ENCODE measurements at regions not wholly inside any gene's neighbourhood (a gene's known extent, or its start where the extent isn't known, plus 50 kb on each side); places are given as distances from the start of the nearest gene placed in this dataset.

DNA sequence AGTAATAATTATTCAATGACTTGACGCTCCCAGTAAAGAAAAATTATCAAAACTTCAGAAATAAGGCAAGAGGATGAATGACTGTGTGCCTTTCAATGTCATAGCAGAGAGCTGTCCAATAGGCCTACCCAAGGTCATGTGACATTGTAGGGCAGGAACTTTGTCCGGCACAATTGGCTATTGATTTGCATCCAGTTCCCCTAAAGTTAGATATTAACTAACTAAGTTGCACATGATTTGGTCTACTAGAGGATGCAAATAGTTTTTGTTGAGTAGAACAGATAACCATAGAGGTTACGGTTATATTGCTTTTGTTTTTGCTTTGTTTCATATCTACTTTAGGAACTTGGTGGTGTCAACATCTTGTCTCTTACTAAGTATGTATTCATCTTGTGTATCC lies 127.9 kb upstream of the PFN2 start:
- Histone ChIP-seq H4K20me1 (ENCODE audit: control insufficient read depth, insufficient read depth, low read length, poor library complexity, severe bottlenecking) (no peaks in the 10 kb centered on the region), H3K4me3 (ENCODE audit: control extremely low read depth in 1 of 5, extremely low read depth in 1 of 5, insufficient read depth in 1 of 5, low read depth in 2 of 5, low read length in 4 of 5) (no peak overlapping the region), H3K27ac (ENCODE audit: low read length in 2 of 2) (no peak overlapping the region), H3K79me2 (ENCODE audit: control insufficient read depth, insufficient read depth, low read length) (no peaks in the 10 kb centered on the region), H3K27me3 (replicated peaks in 1 of 4; ENCODE audit: control extremely low read depth in 1 of 4, control insufficient read depth in 3 of 4, insufficient read depth in 4 of 4, low read length in 3 of 4) (no peaks in the 10 kb centered on the region), H3K9me3 (ENCODE audit: control extremely low read depth in 1 of 3, control insufficient read depth in 2 of 3, insufficient read depth in 1 of 3, low read length in 2 of 3) (no peaks in the 10 kb centered on the region), H3K4me2 (replicated peaks; ENCODE audit: low read depth, low read length, poor library complexity, severe bottlenecking) (no peak overlapping the region), H2AFZ (ENCODE audit: insufficient read depth, low read depth, low read length, poor library complexity, severe bottlenecking) (no peak overlapping the region), H3K9ac (ENCODE audit: low read length) (no peak overlapping the region), H3K36me3 (replicated peaks in 1 of 2; ENCODE audit: control extremely low read depth in 1 of 2, control insufficient read depth in 1 of 2, extremely low read depth in 1 of 2, insufficient read depth in 2 of 2, low read length in 1 of 2) (no peaks in the 10 kb centered on the region), H3K4me1 (ENCODE audit: control insufficient read depth in 2 of 2, insufficient read depth in 2 of 2, low read length in 2 of 2) (no peaks in the 10 kb centered on the region)
- Mint-ChIP-seq H3K27me3 (peaks cover 5% of the 10 kb centered on the region), H3K27ac (no peak overlapping the region), H3K4me3 (no peak overlapping the region), H3K4me1 (no peaks in the 10 kb centered on the region), H3K9me3 (ENCODE audit: insufficient read depth) (peaks cover 2% of the 10 kb centered on the region)
- no peak for TF ChIP-seq EZH2 (IDR thresholded peaks at IDR 0.05; ENCODE audit: borderline replicate concordance, insufficient read depth, low read depth, low read length, poor library complexity, severe bottlenecking)
- TF ChIP-seq, protein P1, sequence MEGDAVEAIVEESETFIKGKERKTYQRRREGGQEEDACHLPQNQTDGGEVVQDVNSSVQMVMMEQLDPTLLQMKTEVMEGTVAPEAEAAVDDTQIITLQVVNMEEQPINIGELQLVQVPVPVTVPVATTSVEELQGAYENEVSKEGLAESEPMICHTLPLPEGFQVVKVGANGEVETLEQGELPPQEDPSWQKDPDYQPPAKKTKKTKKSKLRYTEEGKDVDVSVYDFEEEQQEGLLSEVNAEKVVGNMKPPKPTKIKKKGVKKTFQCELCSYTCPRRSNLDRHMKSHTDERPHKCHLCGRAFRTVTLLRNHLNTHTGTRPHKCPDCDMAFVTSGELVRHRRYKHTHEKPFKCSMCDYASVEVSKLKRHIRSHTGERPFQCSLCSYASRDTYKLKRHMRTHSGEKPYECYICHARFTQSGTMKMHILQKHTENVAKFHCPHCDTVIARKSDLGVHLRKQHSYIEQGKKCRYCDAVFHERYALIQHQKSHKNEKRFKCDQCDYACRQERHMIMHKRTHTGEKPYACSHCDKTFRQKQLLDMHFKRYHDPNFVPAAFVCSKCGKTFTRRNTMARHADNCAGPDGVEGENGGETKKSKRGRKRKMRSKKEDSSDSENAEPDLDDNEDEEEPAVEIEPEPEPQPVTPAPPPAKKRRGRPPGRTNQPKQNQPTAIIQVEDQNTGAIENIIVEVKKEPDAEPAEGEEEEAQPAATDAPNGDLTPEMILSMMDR (IDR thresholded peaks at IDR 0.05) = no peak
- CTCF ChIA-PET = no interaction called here
- intact Hi-C loops (cut with micrococcal nuclease) = no loop called here
- DNase-seq = no peak
- 90% methylated on average over 2 of the region's 3 CpGs for WGBS (ENCODE audit: insufficient coverage)
- POLR2A ChIA-PET = no interaction called here
- no peak for ATAC-seq (ENCODE audit: low read depth)

DNA sequence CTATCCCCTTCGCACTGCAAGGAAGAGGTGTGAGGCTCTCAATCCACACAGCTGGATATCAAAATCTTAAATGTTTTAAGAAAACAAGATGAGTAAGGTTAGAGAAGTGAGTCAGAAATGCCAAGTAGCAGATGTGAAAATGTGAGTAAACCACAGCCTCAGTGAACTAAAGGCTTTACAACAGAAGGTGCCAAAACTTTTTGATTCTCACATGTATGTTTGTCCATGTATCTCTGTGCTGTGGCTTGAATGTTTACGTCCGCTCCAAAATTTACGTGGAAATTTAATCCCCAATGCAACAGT lies 126.8 kb upstream of the PFN2 start:
- Mint-ChIP-seq H3K9me3 (ENCODE audit: insufficient read depth) (peaks cover 2% of the 10 kb centered on the region), H3K4me1 (no peaks in the 10 kb centered on the region), H3K27me3 (no peaks in the 10 kb centered on the region), H3K27ac (no peak overlapping the region), H3K4me3 (no peak overlapping the region)
- H3K36me3 ChIP-seq (replicated peaks in 1 of 2; ENCODE audit: control extremely low read depth in 1 of 2, control insufficient read depth in 1 of 2, extremely low read depth in 1 of 2, insufficient read depth in 2 of 2, low read length in 1 of 2) = no peaks in the 10 kb centered on the region
- no peak overlapping the region for H3K27ac ChIP-seq (ENCODE audit: low read length in 2 of 2)
- no peaks in the 10 kb centered on the region for H3K79me2 ChIP-seq (ENCODE audit: control insufficient read depth, insufficient read depth, low read length)
- no CpG with 5 or more reads among the region's 4 CpGs for WGBS (ENCODE audit: insufficient coverage)
- no peak overlapping the region for H3K4me2 ChIP-seq (replicated peaks; ENCODE audit: low read depth, low read length, poor library complexity, severe bottlenecking)
- no peaks in the 10 kb centered on the region for H4K20me1 ChIP-seq (ENCODE audit: control insufficient read depth, insufficient read depth, low read length, poor library complexity, severe bottlenecking)
- H3K4me3 ChIP-seq (ENCODE audit: control extremely low read depth in 1 of 5, extremely low read depth in 1 of 5, insufficient read depth in 1 of 5, low read depth in 2 of 5, low read length in 4 of 5) = no peak overlapping the region
- intact Hi-C loops (cut with micrococcal nuclease) = no loop called here
- CTCF ChIA-PET = no interaction called here
- H3K27me3 ChIP-seq (replicated peaks in 1 of 4; ENCODE audit: control extremely low read depth in 1 of 4, control insufficient read depth in 3 of 4, insufficient read depth in 4 of 4, low read length in 3 of 4) = no peaks in the 10 kb centered on the region
- H3K9ac ChIP-seq (ENCODE audit: low read length) = no peak overlapping the region
- TF ChIP-seq, protein P1 (IDR thresholded peaks at IDR 0.05) = no peak
- no peak for TF ChIP-seq EZH2 (IDR thresholded peaks at IDR 0.05; ENCODE audit: borderline replicate concordance, insufficient read depth, low read depth, low read length, poor library complexity, severe bottlenecking)
- no peak overlapping the region for H2AFZ ChIP-seq (ENCODE audit: insufficient read depth, low read depth, low read length, poor library complexity, severe bottlenecking)
- POLR2A ChIA-PET = no interaction called here
- DNase-seq (no peak), ATAC-seq (ENCODE audit: low read depth) (no peak)
- H3K9me3 ChIP-seq (ENCODE audit: control extremely low read depth in 1 of 3, control insufficient read depth in 2 of 3, insufficient read depth in 1 of 3, low read length in 2 of 3) = no peaks in the 10 kb centered on the region
- no peaks in the 10 kb centered on the region for H3K4me1 ChIP-seq (ENCODE audit: control insufficient read depth in 2 of 2, insufficient read depth in 2 of 2, low read length in 2 of 2)
